Keratinocyte (primary cell): ENCODE measurements at regions not wholly inside any gene's neighbourhood (a gene's known extent, or its start where the extent isn't known, plus 50 kb on each side); places are given as distances from the start of the nearest gene placed in this dataset.

Source experiments
- EZH2 ChIP-seq: IDR thresholded peaks from one replicate; pipeline ENCODE4 v1.6.1; 2012; ENCODE audit warnings: inconsistent platforms, mild to moderate bottlenecking, low read length, moderate library complexity
- TF ChIP-seq, protein P1 (sequence below), 3 experiments: IDR thresholded peaks in 1 of 3; conservative IDR thresholded peaks in 1 of 3; optimal IDR thresholded peaks in 1 of 3; 2 replicates in 2 of 3; 3 replicates in 1 of 3; pipeline versions ENCODE3 to v1.5.1; 2011; ENCODE audit warnings: low read length in 3 of 3, mild to moderate bottlenecking in 3 of 3, moderate library complexity in 2 of 3, control low read depth in 1 of 3, inconsistent platforms in 1 of 3; ENCODE audit not compliant: insufficient read depth in 2 of 3; ENCODE audit errors: extremely low read depth in 1 of 3

DNA sequence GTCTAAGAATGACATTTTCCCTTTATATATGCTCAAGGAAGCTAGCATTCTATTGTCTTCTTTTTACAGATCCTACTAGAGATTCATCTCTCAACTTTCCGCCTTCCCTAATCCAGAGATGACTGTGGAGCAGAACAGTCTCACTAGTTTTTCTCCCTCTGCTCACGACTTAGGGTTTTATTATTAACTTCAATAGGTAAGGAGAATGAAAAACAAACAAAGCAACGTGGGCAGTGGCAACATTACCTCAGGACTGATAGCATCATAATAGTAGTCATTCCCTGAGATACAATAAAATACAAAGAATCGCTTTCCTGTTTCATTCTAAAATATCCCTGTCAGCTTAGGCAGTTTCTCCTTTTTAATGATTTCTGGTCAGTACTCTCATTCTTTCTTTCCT, 154.3 kb upstream of the PLAAT1 start:
- TF ChIP-seq, protein P1, sequence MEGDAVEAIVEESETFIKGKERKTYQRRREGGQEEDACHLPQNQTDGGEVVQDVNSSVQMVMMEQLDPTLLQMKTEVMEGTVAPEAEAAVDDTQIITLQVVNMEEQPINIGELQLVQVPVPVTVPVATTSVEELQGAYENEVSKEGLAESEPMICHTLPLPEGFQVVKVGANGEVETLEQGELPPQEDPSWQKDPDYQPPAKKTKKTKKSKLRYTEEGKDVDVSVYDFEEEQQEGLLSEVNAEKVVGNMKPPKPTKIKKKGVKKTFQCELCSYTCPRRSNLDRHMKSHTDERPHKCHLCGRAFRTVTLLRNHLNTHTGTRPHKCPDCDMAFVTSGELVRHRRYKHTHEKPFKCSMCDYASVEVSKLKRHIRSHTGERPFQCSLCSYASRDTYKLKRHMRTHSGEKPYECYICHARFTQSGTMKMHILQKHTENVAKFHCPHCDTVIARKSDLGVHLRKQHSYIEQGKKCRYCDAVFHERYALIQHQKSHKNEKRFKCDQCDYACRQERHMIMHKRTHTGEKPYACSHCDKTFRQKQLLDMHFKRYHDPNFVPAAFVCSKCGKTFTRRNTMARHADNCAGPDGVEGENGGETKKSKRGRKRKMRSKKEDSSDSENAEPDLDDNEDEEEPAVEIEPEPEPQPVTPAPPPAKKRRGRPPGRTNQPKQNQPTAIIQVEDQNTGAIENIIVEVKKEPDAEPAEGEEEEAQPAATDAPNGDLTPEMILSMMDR (optimal IDR thresholded peaks at IDR 0.05 in 1 of 3, IDR thresholded peaks at IDR 0.05 in 1 of 3, conservative IDR thresholded peaks at IDR 0.05 in 1 of 3; ENCODE audit: extremely low read depth in 1 of 3, insufficient read depth in 2 of 3, low read length in 3 of 3) = no peak
- no peak for TF ChIP-seq EZH2
